ENCODE measurements at regions not wholly inside any gene's neighbourhood (a gene's known extent, or its start where the extent isn't known, plus 50 kb on each side); places are given as distances from the start of the nearest gene placed in this dataset.

- no peaks in the 10 kb centered on the region for H3K36me3 ChIP-seq
- no peaks in the 10 kb centered on the region for H3K27me3 ChIP-seq
- no peaks in the 10 kb centered on the region for H3K4me1 ChIP-seq
- no peak for TF ChIP-seq CTCF (IDR thresholded peaks at IDR 0.05)
- no peak overlapping the region for H3K4me3 ChIP-seq
- DNase-seq (ENCODE audit: low spot score in 2 of 2), result no peak
- no peak overlapping the region for H3K27ac ChIP-seq
- H3K9me3 ChIP-seq, result no peaks in the 10 kb centered on the region
- intact Hi-C loops (cut with DNase I), result no loop called here
These were observed 126.6 kb upstream of the BCL6 start for GRCh38 chr3:187871848-187872247.

- Histone ChIP-seq H3K9me3 (no peaks in the 10 kb centered on the region), H3K36me3 (no peaks in the 10 kb centered on the region), H3K4me3 (no peak overlapping the region), H3K27ac (no peak overlapping the region), H3K4me1 (no peaks in the 10 kb centered on the region), H3K27me3 (no peaks in the 10 kb centered on the region)
- no peak for TF ChIP-seq CTCF (IDR thresholded peaks at IDR 0.05)
- DNase-seq (ENCODE audit: low spot score in 2 of 2), result no peak
- intact Hi-C loops (cut with DNase I), result no loop called here
These were observed 128.6 kb upstream of the BCL6 start for GRCh38 chr3:187873843-187874242.

- Histone ChIP-seq H3K27me3 (no peaks in the 10 kb centered on the region), H3K27ac (no peak overlapping the region), H3K4me1 (no peaks in the 10 kb centered on the region), H3K36me3 (no peaks in the 10 kb centered on the region), H3K9me3 (no peaks in the 10 kb centered on the region), H3K4me3 (no peak overlapping the region)
- no peak for TF ChIP-seq CTCF (IDR thresholded peaks at IDR 0.05)
- no peak for DNase-seq (ENCODE audit: low spot score in 2 of 2)
- intact Hi-C loops (cut with DNase I), result no loop called here
These were observed 130.6 kb upstream of the BCL6 start for GRCh38 chr3:187875863-187876262.

GRCh38 chr3:187878772-187879518, 133.7 kb upstream of the BCL6 start:
- no peak for DNase-seq (ENCODE audit: low spot score in 2 of 2)
- no peak overlapping the region for H3K4me3 ChIP-seq
- no peaks in the 10 kb centered on the region for H3K27me3 ChIP-seq
- no peaks in the 10 kb centered on the region for H3K36me3 ChIP-seq
- H3K27ac ChIP-seq, result no peak overlapping the region
- H3K9me3 ChIP-seq, result no peaks in the 10 kb centered on the region
- no peak for TF ChIP-seq CTCF (IDR thresholded peaks at IDR 0.05)
- no peaks in the 10 kb centered on the region for H3K4me1 ChIP-seq
- intact Hi-C loops (cut with DNase I), result no loop called here

GRCh38 chr3:187880441-187880840, 135.2 kb upstream of the BCL6 start:
- no peak for TF ChIP-seq CTCF (IDR thresholded peaks at IDR 0.05)
- no peak overlapping the region for H3K4me3 ChIP-seq
- no peaks in the 10 kb centered on the region for H3K27me3 ChIP-seq
- no peaks in the 10 kb centered on the region for H3K36me3 ChIP-seq
- no peaks in the 10 kb centered on the region for H3K9me3 ChIP-seq
- H3K27ac ChIP-seq, result no peak overlapping the region
- DNase-seq (ENCODE audit: low spot score in 2 of 2), result no peak
- intact Hi-C loops (cut with DNase I), result no loop called here
- H3K4me1 ChIP-seq, result no peaks in the 10 kb centered on the region

GRCh38 chr3:187880851-187881250, 135.6 kb upstream of the BCL6 start:
- no peaks in the 10 kb centered on the region for H3K4me1 ChIP-seq
- no peaks in the 10 kb centered on the region for H3K9me3 ChIP-seq
- DNase-seq (ENCODE audit: low spot score in 2 of 2), result no peak
- H3K36me3 ChIP-seq, result no peaks in the 10 kb centered on the region
- no peak overlapping the region for H3K27ac ChIP-seq
- H3K27me3 ChIP-seq, result no peaks in the 10 kb centered on the region
- intact Hi-C loops (cut with DNase I), result no loop called here
- H3K4me3 ChIP-seq, result no peak overlapping the region
- no peak for TF ChIP-seq CTCF (IDR thresholded peaks at IDR 0.05)

All from ascending aorta (tissue), 2 donors.